Endothelial cell of umbilical vein (primary cell): ENCODE measurements at regions not wholly inside any gene's neighbourhood (a gene's known extent, or its start where the extent isn't known, plus 50 kb on each side); places are given as distances from the start of the nearest gene placed in this dataset.

Experiments
- BruUV-seq: library from RNA; stranded (reverse); fragments of 400-500 nt; replicated peaks from 2 replicates; lab custom pipeline; 2021; lab: Mats Ljungman, UMichigan
- CTCF ChIA-PET: fragments of 300-600, 350-600 bp; sonication (Branson Sonifier 250); formaldehyde crosslinking; loops from one replicate; lab custom pipeline; 2021; ENCODE audit warnings: antibody characterized with exemption, inconsistent platforms; lab: Charles Lee
- POLR2A ChIA-PET: fragments of 300-600, 350-600 bp; sonication (Branson Sonifier 250); formaldehyde crosslinking; loops from one replicate; lab custom pipeline; 2021; ENCODE audit warnings: antibody characterized with exemption, inconsistent platforms; lab: Charles Lee
- DNase-seq: peaks from one replicate; pipeline ENCODE4 v3.0.0-alpha.2; 2011; ENCODE audit warnings: low read depth, low spot score
- FAIRE-seq: peaks from 2 replicates; lab custom pipeline; 2011; peaks lifted over from hg19 to GRCh38; lab: Jason Lieb, UNC
- H2AFZ ChIP-seq: 2 replicates; pipeline ENCODE4 v1.6.0; 2012; ENCODE audit warnings: low read depth, low read length, control low read depth, inconsistent platforms
- H3K27ac ChIP-seq: 2 replicates; pipeline ENCODE4 v1.5.1; 2011; ENCODE audit warnings: low read depth, mild to moderate bottlenecking, control low read depth, low read length, moderate library complexity; ENCODE audit not compliant: insufficient read depth
- H3K27me3 ChIP-seq, 2 experiments: 2 replicates each; pipeline versions ENCODE4 v1.6.0 to v1.6.1; 2011; ENCODE audit warnings: low read length in 2 of 2, mixed read lengths in 1 of 2; ENCODE audit not compliant: control insufficient read depth in 2 of 2, insufficient read depth in 2 of 2
- H3K36me3 ChIP-seq, 2 experiments: 2 replicates in 1 of 2; 3 replicates in 1 of 2; pipeline ENCODE4 v1.5.1; 2011; ENCODE audit warnings: low read length in 2 of 2, mild to moderate bottlenecking in 1 of 2, moderate library complexity in 1 of 2; ENCODE audit not compliant: control insufficient read depth in 2 of 2, insufficient read depth in 2 of 2; ENCODE audit errors: extremely low read depth in 1 of 2
- H3K4me1 ChIP-seq: 3 replicates; pipeline ENCODE4 v1.5.1; 2011; ENCODE audit warnings: mild to moderate bottlenecking, low read length; ENCODE audit not compliant: control insufficient read depth, insufficient read depth; ENCODE audit errors: extremely low read depth
- H3K4me2 ChIP-seq: 2 replicates; pipeline ENCODE4 v1.6.1; 2011; ENCODE audit warnings: low read length, control low read depth, mixed read lengths; ENCODE audit not compliant: insufficient read depth
- H3K4me3 ChIP-seq, 3 experiments: fragments of 200-600 bp in 1 of 3; sonication (generic), shearing (Covaris generic) in 1 of 3; replicated peaks in 1 of 3; 2 replicates each; pipeline ENCODE4 v1.5.1; 2011 to 2016; ENCODE audit warnings: control low read depth in 3 of 3, low read length in 3 of 3, mild to moderate bottlenecking in 2 of 3, inconsistent platforms in 1 of 3, low read depth in 1 of 3, moderate library complexity in 1 of 3; ENCODE audit not compliant: insufficient read depth in 1 of 3
- H3K79me2 ChIP-seq: 2 replicates; pipeline ENCODE4 v1.6.0; 2012; ENCODE audit warnings: low read length, inconsistent platforms; ENCODE audit not compliant: control insufficient read depth, insufficient read depth
- H3K9ac ChIP-seq: replicated peaks from 2 replicates; pipeline ENCODE3; 2011; ENCODE audit warnings: low read length, control low read depth; ENCODE audit not compliant: insufficient read depth; ENCODE audit errors: extremely low read depth
- H3K9me1 ChIP-seq: replicated peaks from 3 replicates; pipeline ENCODE4 v1.6.0; 2011; ENCODE audit warnings: mild to moderate bottlenecking, low read length; ENCODE audit not compliant: control insufficient read depth, insufficient read depth; ENCODE audit errors: extremely low read depth
- H3K9me3 ChIP-seq: replicated peaks from 2 replicates; pipeline ENCODE4 v1.5.1; 2012; ENCODE audit warnings: low read length, inconsistent platforms; ENCODE audit not compliant: control insufficient read depth, insufficient read depth
- H4K20me1 ChIP-seq: replicated peaks from 2 replicates; pipeline ENCODE3; 2011; ENCODE audit warnings: mild to moderate bottlenecking, low read length; ENCODE audit not compliant: control insufficient read depth, insufficient read depth; ENCODE audit errors: extremely low read depth
- CTCF ChIP-seq, 2 donors: IDR thresholded peaks; 1 replicate in 1 of 2; 2 replicates in 1 of 2; pipeline ENCODE4 v1.5.1; 2011; ENCODE audit warnings: low read length in 2 of 2, mild to moderate bottlenecking in 2 of 2, moderate library complexity in 2 of 2, control low read depth in 1 of 2, inconsistent platforms in 1 of 2, low read depth in 1 of 2; ENCODE audit not compliant: insufficient read depth in 1 of 2; ENCODE audit errors: extremely low read depth in 1 of 2
- EZH2 ChIP-seq: IDR thresholded peaks from 2 replicates; pipeline ENCODE4 v1.6.1; 2012; ENCODE audit warnings: borderline replicate concordance, low read depth, mild to moderate bottlenecking, moderate library complexity, low read length, inconsistent platforms; ENCODE audit not compliant: severe bottlenecking
- FOS ChIP-seq: IDR thresholded peaks from 2 replicates; pipeline ENCODE4 v1.6.1; 2011; ENCODE audit warnings: mild to moderate bottlenecking, low read length, moderate library complexity, borderline replicate concordance; ENCODE audit not compliant: insufficient read depth
- GATA2 ChIP-seq: IDR thresholded peaks from 2 replicates; pipeline ENCODE4 v1.7.0; 2011; ENCODE audit warnings: low read depth, mild to moderate bottlenecking, moderate library complexity, mixed read lengths, low read length; ENCODE audit not compliant: insufficient read length, insufficient read depth
- JUN ChIP-seq: IDR thresholded peaks from 2 replicates; pipeline ENCODE4 v1.6.1; 2011; ENCODE audit warnings: borderline replicate concordance, low read depth; ENCODE audit not compliant: insufficient read length, insufficient read depth
- MAX ChIP-seq: IDR thresholded peaks from 2 replicates; pipeline ENCODE4 v1.6.1; 2011; ENCODE audit not compliant: insufficient read depth, insufficient read length
- MYC ChIP-seq: IDR thresholded peaks from one replicate; pipeline ENCODE4 v1.6.1; 2011; ENCODE audit warnings: mild to moderate bottlenecking, low read depth, low read length
- POLR2A ChIP-seq: IDR thresholded peaks from 2 replicates; pipeline ENCODE4 v1.6.1; 2012; ENCODE audit warnings: low read depth, mild to moderate bottlenecking, control low read depth, low read length
- POLR2AphosphoS5 ChIP-seq: IDR thresholded peaks from 2 replicates; pipeline ENCODE4 v1.6.1; 2012; ENCODE audit warnings: low read depth, mild to moderate bottlenecking, control low read depth, low read length, moderate library complexity; ENCODE audit not compliant: insufficient read depth
- dilution Hi-C: fragments of 300-500 bp; cut with MboI; formaldehyde crosslinking; loops from one replicate; pipeline ENCODE4 v1.15.0; 2019; ENCODE audit warnings: low sequenced_read_pairs; ENCODE audit not compliant: extremely low pct_ligation_motif_present
- intact Hi-C: fragments of 100-400 bp; cut with micrococcal nuclease; formaldehyde crosslinking; loops from one replicate; pipeline ENCODE4 v1.10.0; 2022

GRCh38 chr12:68521321-68521839 is 89.3 kb upstream of the RAP1B start:
- Histone ChIP-seq H3K9me1 (no peaks in the 10 kb centered on the region), H3K36me3 (no peaks in the 10 kb centered on the region), H3K9me3 (no peaks in the 10 kb centered on the region), H3K27ac (peak overlapping the region; percentile 95), H2AFZ (peak overlapping the region; percentile 61), H3K4me2 (peak overlapping the region; percentile 91), H3K4me3 (peak overlapping the region in 2 of 3 experiments; percentile 9 to 51), H3K27me3 (no peaks in the 10 kb centered on the region), H3K79me2 (no peaks in the 10 kb centered on the region), H3K9ac (peak overlapping the region; percentile 85), H4K20me1 (no peaks in the 10 kb centered on the region), H3K4me1 (peaks cover 17% of the 10 kb centered on the region)
- ChIA-PET CTCF (interaction anchor here (1.3 to 1.8 kb wide), 3 partner anchors 11 to 163 kb away, joined by 3 to 9 read pairs (median 3); no protein-coding TSS in a partner anchor), POLR2A (no interaction called here)
- dilution Hi-C loops = no loop called here
- intact Hi-C loops = loop anchor here (1.0 to 5.0 kb wide), 4 partner anchors 15 to 286 kb away; partner anchors contain the start of genes MDM2 and RAP1B
- BruUV-seq = TSS peak; percentile 98
- peak; percentile 92 for DNase-seq
- FAIRE-seq = peak; percentile 90
- no peak for TF ChIP-seq EZH2
- TF ChIP-seq GATA2 = peak; percentile 40
- TF ChIP-seq CTCF (IDR thresholded peaks at IDR 0.05; ENCODE audit: extremely low read depth in 1 of 2, insufficient read depth in 1 of 2, low read depth in 1 of 2, low read length in 2 of 2) = no peak
- no peak for TF ChIP-seq POLR2A
- TF ChIP-seq JUN = peak; percentile 64
- TF ChIP-seq MAX = no peak
- TF ChIP-seq FOS = peak; percentile 86
- TF ChIP-seq POLR2AphosphoS5 = no peak
- no peak for TF ChIP-seq MYC
